Fibroblast of skin of right biceps (primary cell): ENCODE measurements at regions not wholly inside any gene's neighbourhood (a gene's known extent, or its start where the extent isn't known, plus 50 kb on each side); places are given as distances from the start of the nearest gene placed in this dataset.

ENCODE experiments used
- DNase-seq: peaks from one replicate; pipeline ENCODE4 v3.0.0-alpha.2; 2013

DNA sequence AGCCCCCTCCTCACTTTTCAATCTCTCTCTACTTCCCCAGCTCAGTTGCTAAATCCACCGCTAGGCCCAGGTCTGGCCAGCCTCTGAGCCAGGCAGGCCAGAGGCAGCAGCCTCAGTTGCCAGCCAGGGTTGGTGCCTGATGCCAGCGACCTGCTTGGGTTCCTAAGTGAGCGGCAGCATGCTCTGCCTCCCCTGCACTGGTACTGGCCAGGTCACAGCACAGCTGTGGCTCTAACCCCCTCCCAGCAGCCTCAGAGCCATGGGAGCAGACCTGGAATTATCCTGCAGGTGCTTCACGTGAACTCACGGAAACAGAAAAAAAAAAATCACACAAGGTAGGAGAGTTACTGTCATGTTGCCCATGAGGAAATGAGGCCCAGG lies 82.5 kb upstream of the ATF3 start:
- DNase-seq = no peak

DNA sequence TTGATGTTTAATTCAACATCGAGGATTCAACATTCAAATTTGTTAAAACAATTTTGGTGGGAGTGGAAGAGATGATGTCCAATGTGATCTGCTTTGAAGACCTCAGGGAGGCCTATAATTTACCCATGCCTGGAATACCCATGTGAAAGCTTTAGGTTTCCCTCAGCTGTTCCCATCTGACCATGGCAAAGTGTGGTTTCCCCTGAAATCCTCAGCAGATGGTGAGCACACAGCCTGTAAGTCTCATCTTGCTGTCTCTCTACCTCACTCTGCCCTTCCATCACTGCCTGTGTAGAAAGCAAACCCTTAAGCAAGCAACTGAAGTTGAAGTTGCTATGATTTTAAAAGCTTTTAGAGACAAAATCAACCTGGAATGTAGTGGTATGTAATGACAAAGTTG lies 80.1 kb upstream of the ATF3 start:
- no peak for DNase-seq

DNA sequence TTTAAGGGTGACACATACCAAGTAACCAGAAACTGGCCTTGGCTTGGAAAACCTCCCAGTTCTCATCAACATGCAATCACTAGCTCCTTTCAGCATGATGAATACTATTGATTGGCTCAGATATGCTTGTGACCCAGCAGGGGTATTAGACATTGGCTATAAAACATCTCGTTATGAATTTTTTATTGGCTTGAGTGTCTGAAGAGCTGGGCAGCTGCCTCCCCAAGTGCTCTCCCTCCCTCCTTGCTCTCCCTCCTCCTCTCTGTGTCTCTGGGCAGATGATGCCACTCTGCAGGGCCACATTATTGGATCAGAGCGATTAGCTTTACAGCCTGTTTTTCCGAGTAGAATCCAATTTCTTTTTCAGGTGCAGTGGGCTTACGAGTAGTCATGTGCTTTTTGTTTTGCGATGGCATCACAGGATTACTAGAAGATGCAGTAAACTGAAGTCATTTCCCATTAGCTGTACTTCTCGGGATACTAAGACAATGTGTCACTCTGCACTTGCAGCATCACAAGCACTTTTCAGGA lies 79.3 kb upstream of the ATF3 start:
- peak; percentile 57 for DNase-seq

DNA sequence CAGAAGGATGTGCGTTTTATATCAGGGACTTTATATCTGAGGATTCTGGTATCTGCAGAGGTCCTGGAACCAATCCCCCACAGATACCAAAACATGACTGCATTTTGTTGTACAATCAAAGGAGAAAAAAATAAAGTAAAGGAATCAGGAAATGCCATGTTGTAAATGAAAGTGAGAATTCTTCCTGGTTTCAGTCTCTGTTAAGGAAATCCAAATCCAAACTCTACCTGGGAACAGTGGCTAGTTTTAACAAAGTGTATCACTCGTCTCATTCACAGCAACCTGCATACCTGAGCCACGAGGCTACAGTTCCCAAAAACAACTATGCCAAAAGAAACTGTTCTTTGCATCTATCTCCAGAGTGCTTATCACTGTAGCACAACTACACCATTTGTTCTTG lies 77.3 kb upstream of the ATF3 start:
- DNase-seq = no peak

DNA sequence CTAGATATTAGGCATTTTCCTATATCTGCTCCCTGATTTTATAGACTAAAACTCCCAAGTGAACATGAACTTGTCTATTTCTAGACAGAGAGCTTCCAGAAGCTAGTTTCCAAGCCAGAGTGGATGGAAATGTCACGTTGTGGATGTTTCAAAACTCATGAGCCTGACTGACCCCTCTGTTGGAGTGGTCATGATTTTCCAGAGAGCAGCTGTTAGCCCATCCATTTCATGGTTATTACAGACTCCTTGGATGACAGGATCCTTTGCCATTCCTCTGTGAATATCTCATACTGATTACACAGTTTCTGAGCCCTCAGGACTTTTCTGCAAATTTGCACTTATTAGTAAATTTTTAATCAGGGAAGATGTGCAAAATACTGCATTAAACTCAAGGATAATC lies 76.8 kb upstream of the ATF3 start:
- DNase-seq = no peak

DNA sequence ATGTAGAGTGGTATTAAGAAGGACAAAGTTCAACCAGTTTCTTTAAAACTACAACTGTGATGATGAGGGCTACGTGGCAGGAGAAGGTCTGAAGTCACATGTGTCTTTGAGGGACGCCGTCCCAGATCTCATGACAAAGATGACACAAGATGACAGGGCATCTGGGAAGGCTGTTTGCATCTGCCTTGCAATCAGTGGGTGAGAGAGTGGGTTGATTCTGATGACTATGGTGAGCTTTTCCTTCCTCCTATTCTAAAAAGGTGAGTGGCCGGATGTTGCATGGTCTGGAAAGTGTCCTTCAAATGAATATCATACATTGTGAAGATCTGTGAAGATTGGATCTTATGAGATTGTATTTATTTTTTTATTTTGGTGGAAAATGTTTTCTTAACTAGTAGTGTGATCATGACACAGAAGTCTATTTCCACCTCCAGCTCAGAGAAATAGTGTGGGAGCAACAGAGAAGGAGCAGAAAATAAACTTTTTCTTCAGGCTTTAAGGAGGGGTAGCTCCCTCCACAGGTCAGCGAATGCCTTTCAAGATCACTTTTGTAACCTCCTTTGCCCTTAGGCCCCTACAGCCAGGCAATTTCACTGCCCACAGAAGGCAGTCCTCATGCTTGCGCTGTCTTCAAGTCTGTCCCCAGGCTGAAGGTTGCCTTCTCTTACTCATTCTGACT lies 76.0 kb upstream of the ATF3 start:
- no peak for DNase-seq

DNA sequence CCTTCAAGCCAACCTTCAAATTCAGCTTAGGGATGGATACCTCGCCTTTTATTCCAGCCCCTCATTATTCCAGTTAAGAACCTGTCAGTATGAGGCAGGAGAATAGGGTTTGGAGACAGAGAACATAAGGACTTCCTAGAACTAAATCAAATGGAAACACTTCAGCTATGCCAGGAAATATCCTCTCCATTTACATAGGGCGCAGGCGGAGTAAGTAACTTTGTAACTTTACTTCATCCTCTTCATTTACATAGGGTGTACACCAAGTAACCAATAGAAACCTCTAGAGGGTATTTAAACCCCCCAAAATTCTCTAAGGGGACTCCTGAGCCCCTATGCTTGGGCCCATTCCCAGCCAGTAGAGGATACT lies 75.4 kb upstream of the ATF3 start:
- no peak for DNase-seq

DNA sequence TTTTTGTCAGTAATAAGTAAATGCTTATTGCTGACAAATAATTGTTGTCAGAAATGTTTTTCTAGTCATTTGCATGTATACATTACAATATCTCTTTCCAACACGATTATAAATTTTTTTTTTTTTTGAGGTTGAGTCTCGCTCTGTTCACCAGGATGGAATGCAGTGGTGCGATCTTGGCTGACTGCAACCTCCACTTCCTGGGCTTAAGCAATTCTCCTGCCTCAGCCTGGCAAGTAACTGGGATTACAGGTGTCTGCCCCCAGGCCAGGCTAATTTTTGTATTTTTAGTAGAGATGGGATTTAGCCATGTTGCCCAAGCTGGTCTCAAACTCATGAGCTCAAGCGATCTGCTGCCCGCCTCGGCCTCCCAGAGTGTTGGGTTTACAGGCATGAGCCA lies 72.0 kb upstream of the ATF3 start:
- no peak for DNase-seq

DNA sequence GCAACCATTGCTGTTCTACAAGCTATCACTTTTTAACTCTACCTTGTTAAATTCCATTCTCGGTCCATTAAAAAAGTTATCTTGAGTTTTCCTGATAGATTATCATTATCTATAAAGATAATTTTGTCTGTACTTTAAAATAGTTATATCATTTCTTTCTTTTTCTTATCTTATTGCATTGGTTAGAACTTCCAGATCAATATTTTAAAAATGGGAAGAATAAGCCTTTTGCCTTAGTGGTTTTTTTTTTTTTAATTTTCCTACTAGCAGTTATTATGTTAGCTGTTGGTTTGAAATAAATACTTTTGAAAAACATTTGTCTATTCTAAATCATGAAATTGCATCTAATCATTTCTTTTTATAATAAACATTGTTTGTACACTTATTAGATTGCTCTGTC lies 71.0 kb upstream of the ATF3 start:
- DNase-seq = no peak

DNA sequence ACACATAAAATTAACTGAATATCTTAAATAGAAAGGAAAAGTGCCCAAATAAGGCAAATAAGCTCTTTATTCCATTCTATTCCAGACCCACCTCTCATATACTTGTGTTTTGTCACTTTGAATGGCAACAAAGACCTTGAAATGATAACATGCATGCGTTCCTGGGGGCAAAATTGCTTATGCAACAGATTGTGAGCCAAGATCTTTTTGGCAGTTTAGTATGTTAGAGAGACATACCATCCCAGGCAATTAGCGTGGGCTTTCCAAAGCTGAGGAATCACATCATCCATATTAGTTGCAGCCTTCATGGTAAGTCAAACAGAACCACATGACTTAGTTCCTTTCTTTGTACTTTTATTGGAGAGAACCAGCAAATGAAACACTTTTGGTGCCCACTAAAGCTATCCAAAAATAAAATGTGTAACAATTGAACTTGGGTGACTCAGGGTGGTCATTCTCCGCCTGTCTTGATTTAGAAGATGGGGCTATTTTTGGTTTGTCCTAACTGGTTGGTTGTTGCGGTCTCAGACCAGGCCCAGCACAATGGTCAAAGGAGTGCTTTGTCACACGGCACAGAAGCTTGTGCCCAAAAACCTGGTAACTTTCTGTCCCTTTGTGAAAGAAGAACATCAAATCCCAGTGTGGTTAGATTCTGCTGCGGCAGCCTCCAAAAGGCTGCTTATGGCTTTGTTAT lies 68.7 kb upstream of the ATF3 start:
- no peak for DNase-seq

DNA sequence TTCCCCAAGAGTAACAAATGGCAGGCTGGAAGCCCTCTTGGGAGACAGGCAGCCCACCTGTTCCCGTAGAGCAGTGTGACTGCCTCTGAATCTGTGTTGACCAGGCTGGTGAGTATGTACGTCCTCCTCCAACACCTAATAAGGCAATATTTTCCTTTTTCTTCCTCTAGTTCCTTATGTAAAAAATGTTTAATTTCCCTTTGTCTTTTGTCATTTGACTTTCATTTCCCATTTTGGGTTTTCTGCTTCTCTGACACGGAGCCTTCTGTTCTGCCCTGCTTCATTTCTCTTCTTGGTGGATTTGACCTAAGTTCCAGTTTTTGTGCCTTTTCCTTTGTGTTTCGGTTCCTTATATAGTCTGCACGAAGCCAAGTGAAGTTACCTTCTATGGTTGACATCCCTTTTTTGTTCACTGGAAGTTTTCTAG lies 65.8 kb upstream of the ATF3 start:
- no peak for DNase-seq

DNA sequence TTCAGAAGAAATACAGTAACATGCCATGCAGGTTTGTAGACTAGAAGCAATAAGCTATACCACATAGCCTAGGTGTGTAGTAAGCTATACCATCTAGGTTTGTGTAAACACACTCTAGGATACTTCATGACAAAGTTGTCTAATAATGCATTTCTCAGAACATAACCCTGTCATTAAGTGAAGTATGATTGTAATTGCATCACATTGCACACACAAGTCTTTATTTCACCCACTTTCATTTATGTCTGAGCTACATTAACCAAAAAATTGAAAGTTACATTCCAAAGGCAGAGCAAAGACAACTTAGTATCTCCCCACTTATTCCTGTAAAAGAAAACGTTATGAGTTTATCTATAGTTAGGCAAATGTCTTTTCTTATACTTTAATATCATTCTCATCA lies 64.5 kb upstream of the ATF3 start:
- DNase-seq = no peak

DNA sequence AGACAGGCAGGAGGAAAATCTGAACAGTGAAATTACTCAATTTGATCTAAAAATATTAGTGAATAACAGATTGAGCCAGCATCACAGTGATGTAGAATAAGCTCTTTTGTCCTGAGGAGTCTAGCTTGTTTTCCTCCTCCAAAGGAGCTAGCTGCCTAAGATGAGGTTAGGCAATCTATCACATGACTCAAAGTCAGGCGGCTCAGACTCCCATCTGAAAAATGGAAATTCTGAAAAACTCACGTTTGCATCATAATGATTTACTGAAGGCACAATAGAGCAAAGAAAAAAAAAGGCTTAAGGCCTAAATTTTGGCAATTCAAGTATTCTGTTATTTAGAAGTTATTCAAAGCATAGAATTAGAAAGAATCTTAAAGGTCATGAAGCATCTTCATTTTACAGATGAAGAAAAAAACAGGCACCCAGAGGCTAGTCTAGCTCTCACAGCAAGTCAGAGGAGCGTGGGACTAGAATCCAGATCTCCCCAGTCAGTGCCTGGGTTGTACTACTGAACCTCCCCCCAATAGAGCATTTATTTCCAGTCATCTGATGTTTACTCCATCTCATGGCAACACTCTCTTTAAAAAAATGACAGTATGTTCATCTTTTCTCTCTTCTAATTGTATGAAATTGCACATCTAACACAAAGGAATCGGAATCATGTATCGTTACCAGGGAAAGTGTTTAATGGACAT lies 62.5 kb upstream of the ATF3 start:
- DNase-seq = peak; percentile 27

DNA sequence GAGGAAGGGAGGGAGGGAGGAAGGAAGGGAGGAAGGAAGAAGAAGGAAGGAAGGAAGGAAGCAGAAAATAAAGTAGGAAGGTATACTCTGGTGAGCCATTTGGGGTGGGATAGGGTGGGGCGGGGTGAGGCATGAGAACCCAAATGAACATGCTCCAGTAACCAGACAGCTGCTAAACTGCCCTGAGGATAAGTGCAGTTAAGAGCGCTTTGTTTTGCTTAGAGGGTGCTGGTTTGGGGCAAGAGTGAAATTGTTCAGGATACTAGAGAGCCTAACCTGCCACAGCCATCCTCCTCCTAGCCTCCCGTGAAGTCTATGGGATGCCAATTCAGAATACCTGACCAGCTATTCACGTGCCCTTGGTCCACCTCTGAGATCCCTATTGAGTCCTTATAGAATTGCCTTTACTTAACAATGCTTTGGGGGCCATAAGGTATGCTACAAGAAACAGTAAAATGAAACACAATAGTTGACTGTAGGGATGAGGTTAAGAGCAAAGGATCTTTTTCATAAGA lies 59.0 kb upstream of the ATF3 start:
- DNase-seq = no peak

DNA sequence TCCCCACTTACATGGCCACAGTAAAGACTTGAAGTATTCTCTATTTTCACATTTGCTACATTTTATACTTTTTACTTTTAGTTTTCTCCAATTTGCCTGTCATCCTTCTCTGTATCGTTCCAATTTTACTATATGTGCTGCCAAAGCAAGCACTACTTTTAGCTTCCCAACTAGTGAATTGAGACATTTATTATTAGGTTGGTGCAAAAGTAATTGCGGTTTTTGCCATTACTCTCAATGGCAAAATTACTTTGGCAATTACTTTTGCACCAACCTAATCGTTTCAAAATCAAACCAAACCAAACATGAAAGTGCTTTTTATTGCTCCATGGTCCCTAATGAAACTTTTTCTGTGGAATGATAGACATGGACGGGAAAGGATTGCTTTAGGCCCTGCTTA lies 56.6 kb upstream of the ATF3 start:
- no peak for DNase-seq

DNA sequence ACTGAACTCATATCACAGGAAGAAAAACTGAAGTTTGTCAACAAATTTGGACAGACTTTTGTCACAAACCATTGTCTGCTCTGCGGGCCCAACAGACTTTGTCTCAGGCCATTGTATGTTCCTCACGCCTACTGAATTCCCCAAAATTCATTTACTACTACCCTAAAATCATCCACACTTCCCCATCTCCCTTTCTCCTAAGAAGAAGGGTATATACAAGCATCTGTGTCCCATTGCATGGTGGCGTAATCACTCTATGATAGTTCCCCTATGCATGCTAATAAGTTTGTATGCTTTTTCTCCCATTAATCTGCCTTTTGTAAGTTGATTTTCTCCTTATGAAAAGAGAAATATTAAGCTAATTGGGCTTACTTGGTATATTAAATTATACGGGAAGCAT lies 54.9 kb upstream of the ATF3 start:
- DNase-seq = no peak

DNA sequence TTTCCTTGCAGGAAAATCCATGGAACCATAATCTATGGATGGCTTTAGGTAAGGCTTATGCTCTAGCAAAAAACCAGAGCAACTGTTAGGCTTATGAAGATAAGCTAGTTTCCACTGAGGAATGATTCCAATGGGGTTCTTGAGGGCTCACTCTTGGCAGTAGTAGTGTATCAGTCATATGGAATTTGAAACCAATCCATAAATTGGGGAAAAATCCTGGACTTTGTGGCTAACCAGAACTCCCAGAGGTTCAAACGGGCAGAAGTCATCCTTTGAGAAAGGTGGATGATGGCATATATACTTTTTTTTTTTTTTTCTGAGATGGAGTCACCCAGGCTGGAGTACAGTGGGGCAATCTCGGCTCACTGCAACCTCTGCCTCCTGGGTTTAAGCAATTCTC lies 54.2 kb upstream of the ATF3 start:
- DNase-seq = peak; percentile 62

DNA sequence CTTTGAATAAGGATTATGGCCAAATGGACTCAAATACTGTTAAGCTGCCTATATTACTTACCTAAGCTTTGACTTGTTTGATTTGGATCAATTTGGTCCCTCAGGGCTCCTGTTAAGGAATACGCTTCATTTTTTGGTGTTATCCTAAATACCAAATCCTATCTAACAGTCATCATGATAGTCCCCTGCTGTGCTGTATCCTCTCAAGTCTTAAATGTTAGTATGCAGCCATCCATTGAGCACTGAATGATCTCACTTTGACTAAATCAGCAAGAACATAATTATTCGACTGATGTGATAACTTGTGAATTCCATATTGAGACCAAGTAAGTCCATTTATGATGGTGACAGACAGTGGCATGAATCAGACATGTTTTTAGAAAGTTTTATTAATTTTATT lies 53.1 kb upstream of the ATF3 start:
- no peak for DNase-seq

DNA sequence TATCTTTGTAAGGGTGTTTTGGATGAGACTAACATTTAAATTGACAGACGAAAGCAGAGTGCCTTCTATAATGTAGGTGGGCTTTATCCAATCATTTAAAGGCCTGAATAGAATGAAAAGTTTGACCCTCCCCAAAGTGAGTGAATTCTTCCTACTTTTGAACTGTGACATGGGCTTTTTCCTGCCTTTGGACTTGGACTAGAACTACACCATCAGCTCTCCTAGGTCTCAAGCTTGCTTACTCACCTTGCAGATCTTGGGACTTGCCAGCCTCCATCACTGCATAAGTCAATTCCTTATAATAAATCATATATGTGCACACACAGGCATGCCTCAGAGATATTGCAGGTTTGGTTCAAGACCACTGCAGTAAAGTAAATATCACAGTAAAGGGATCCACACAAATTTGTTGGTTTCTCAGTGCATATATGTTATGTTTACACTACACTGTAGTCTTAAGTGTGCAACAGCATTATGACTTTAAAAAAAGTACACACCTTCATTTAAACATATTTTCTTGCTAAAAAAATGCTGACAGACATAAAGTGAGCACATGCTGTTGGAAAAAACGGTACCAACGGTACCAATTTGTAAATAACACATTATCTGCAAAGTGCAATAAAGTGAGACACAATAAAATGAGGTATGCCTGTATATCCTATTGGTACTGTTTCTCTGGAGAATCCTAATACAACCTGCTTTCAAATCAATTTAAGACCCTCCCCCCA lies 51.6 kb upstream of the ATF3 start:
- no peak for DNase-seq

DNA sequence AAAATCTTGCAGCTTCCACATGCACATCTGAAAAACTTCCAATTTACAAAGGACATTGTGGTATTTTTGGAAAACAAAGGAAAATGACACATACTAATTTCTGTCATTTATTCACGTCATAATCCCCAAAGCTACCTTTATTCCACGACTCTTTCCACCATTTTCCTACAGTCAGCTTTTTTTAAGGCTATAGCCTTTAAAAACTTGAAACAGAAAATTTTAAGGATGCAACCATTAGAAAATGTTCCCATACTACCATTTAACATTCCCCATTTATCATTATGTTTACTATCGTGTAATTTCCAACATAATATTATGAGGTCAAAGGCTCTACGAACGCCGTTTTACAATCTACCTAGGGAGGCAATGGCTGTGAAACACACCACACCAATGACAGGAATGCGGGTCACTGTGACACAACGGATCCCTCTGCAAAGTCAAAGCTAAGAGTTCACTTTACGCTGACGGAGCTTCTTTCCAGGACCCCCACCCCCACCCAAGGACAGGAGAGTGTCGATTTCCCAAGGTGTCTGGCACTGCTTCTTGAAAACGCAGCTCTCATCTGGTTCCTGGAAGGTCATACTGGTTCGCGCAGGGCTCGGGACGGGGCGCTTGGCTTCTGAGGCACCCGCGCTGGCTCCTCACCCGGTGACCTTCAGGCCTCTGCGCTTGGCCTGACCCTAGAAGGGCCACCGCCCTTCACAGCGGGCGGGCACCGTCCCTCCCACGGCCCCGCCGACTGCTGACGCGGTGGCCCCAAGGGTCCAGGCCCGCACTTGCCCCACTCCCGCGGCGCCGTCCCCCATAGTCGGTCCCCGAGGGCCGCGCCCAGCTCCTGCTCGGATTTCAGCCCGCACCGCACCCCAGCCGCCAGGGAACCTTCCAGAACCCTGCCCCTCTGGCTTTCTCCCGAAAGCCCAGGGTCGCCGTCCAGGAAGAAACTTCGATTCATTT lies 50.5 kb upstream of the ATF3 start:
- peak; percentile 39 for DNase-seq

DNA sequence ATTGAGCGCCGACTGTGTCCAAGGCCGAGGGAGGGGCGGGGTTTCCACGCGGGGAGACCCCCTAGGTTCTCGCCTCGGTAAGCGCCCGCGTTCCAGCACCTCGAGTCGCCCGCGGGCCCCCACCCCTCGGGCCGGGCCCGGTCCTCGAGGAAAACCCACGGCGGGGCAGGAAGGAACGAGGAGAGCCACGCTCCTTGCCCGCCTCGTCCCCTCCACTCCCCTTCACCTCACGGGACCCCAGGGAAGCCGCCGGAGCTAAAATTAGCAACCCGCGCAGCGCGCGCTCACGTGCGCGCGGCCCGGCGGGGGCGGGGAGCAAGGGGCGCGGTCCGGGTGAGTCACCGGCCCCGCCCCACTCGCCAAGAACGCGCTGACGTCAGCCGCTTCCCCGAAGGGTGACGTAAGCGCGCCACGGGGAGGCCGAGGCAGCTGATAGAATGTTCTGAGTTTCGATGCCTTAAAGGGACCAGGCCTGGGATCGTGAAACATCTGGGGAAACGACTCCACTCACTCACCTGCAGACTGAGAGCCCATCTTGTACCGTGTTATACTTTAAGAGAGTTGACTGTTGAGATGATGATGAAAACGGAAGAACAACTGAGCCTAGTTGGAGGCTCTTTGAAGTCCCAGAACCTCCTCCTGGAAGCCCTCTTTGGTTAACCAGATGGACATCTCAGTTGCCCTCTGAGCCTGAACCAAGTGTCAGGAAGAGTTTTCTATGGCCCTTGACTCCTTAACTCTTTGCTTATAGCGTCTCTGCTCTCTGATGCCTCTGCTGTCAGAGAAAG lies 49.7 kb upstream of the ATF3 start:
- DNase-seq = peak; percentile 93
